HUES6 (cell line): ENCODE measurements at regions not wholly inside any gene's neighbourhood (a gene's known extent, or its start where the extent isn't known, plus 50 kb on each side); places are given as distances from the start of the nearest gene placed in this dataset.

Source experiments
- H3K27ac ChIP-seq: 2 replicates; pipeline ENCODE4 v1.7.0; 2013; ENCODE audit warnings: low read depth, mild to moderate bottlenecking, low read length, inconsistent platforms
- H3K27me3 ChIP-seq: 2 replicates; pipeline ENCODE4 v1.6.1; 2013; ENCODE audit warnings: low read length; ENCODE audit not compliant: control insufficient read depth, insufficient read depth
- H3K36me3 ChIP-seq: 2 replicates; pipeline ENCODE4 v1.6.1; 2013; ENCODE audit warnings: low read length; ENCODE audit not compliant: control insufficient read depth, insufficient read depth
- H3K4me1 ChIP-seq: 2 replicates; pipeline ENCODE4 v1.6.1; 2013; ENCODE audit warnings: low read length; ENCODE audit not compliant: control insufficient read depth, insufficient read depth
- H3K4me3 ChIP-seq: 2 replicates; pipeline ENCODE4 v1.5.1; 2013; ENCODE audit warnings: low read depth, low read length
- H3K9ac ChIP-seq: one replicate; pipeline ENCODE4 v1.6.1; 2013; ENCODE audit warnings: mild to moderate bottlenecking, low read length
- H3K9me3 ChIP-seq: 2 replicates; pipeline ENCODE4 v1.6.1; 2013; ENCODE audit warnings: low read depth, low read length; ENCODE audit not compliant: control insufficient read depth, insufficient read depth

GRCh38 chr6:72497186-72497585, 124.7 kb upstream of the KCNQ5 start:
- Histone ChIP-seq H3K27ac (no peak overlapping the region), H3K4me1 (no peaks in the 10 kb centered on the region), H3K36me3 (no peaks in the 10 kb centered on the region), H3K9ac (no peak overlapping the region), H3K4me3 (no peak overlapping the region), H3K27me3 (no peaks in the 10 kb centered on the region), H3K9me3 (no peaks in the 10 kb centered on the region)

- Histone ChIP-seq H3K9me3 (no peaks in the 10 kb centered on the region), H3K9ac (no peak overlapping the region), H3K4me3 (no peak overlapping the region), H3K27me3 (no peaks in the 10 kb centered on the region), H3K4me1 (no peaks in the 10 kb centered on the region), H3K27ac (no peak overlapping the region), H3K36me3 (no peaks in the 10 kb centered on the region)
These were observed 121.2 kb upstream of the KCNQ5 start for GRCh38 chr6:72500669-72501068.

- Histone ChIP-seq H3K36me3 (no peaks in the 10 kb centered on the region), H3K4me3 (no peak overlapping the region), H3K27me3 (no peaks in the 10 kb centered on the region), H3K27ac (no peak overlapping the region), H3K4me1 (no peaks in the 10 kb centered on the region), H3K9ac (no peak overlapping the region), H3K9me3 (no peaks in the 10 kb centered on the region)
These were observed 117.5 kb upstream of the KCNQ5 start for GRCh38 chr6:72504406-72504805.

GRCh38 chr6:72505446-72505845, 116.4 kb upstream of the KCNQ5 start:
- Histone ChIP-seq H3K27me3 (no peaks in the 10 kb centered on the region), H3K9me3 (no peaks in the 10 kb centered on the region), H3K4me1 (no peaks in the 10 kb centered on the region), H3K36me3 (no peaks in the 10 kb centered on the region), H3K4me3 (no peak overlapping the region), H3K27ac (no peak overlapping the region), H3K9ac (no peak overlapping the region)

- no peaks in the 10 kb centered on the region for H3K9me3 ChIP-seq
- no peaks in the 10 kb centered on the region for H3K27me3 ChIP-seq
- H3K9ac ChIP-seq: no peak overlapping the region
- no peaks in the 10 kb centered on the region for H3K4me1 ChIP-seq
- no peak overlapping the region for H3K4me3 ChIP-seq
- H3K36me3 ChIP-seq: no peaks in the 10 kb centered on the region
- no peak overlapping the region for H3K27ac ChIP-seq
These were observed 102.0 kb upstream of the KCNQ5 start for GRCh38 chr6:72519871-72520270.

- Histone ChIP-seq H3K27ac (no peak overlapping the region), H3K36me3 (no peaks in the 10 kb centered on the region), H3K9ac (no peak overlapping the region), H3K4me1 (no peaks in the 10 kb centered on the region), H3K4me3 (no peak overlapping the region), H3K9me3 (no peaks in the 10 kb centered on the region), H3K27me3 (no peaks in the 10 kb centered on the region)
These were observed 100.2 kb upstream of the KCNQ5 start for GRCh38 chr6:72521684-72522083.

- Histone ChIP-seq H3K9ac (no peak overlapping the region), H3K27me3 (no peaks in the 10 kb centered on the region), H3K4me1 (no peaks in the 10 kb centered on the region), H3K36me3 (no peaks in the 10 kb centered on the region), H3K4me3 (no peak overlapping the region), H3K27ac (no peak overlapping the region), H3K9me3 (no peaks in the 10 kb centered on the region)
These were observed 99.1 kb upstream of the KCNQ5 start for GRCh38 chr6:72522735-72523141.

- H3K27ac ChIP-seq: no peak overlapping the region
These were observed 97.7 kb upstream of the KCNQ5 start for GRCh38 chr6:72524011-72524645.

GRCh38 chr6:72525821-72526510, 95.9 kb upstream of the KCNQ5 start:
- Histone ChIP-seq H3K36me3 (no peaks in the 10 kb centered on the region), H3K9ac (no peak overlapping the region), H3K9me3 (no peaks in the 10 kb centered on the region), H3K27me3 (no peaks in the 10 kb centered on the region), H3K27ac (no peak overlapping the region), H3K4me1 (no peaks in the 10 kb centered on the region), H3K4me3 (no peak overlapping the region)

More at GRCh38 chr6:72524011-72524645, 97.7 kb upstream of the KCNQ5 start:
- no peaks in the 10 kb centered on the region for H3K4me1 ChIP-seq
- H3K27me3 ChIP-seq: no peaks in the 10 kb centered on the region
- no peak overlapping the region for H3K4me3 ChIP-seq
- no peaks in the 10 kb centered on the region for H3K36me3 ChIP-seq
- no peaks in the 10 kb centered on the region for H3K9me3 ChIP-seq
- H3K9ac ChIP-seq: no peak overlapping the region

- no peak overlapping the region for H3K27ac ChIP-seq
- H3K4me1 ChIP-seq: peaks cover under 1% of the 10 kb centered on the region; the same call in 1 of the 2 replicates
- no peak overlapping the region for H3K4me3 ChIP-seq
- H3K9me3 ChIP-seq: no peaks in the 10 kb centered on the region
- H3K36me3 ChIP-seq: no peaks in the 10 kb centered on the region
- H3K27me3 ChIP-seq: no peaks in the 10 kb centered on the region
- no peak overlapping the region for H3K9ac ChIP-seq
These were observed 91.7 kb upstream of the KCNQ5 start for GRCh38 chr6:72530152-72530551.

- Histone ChIP-seq H3K27ac (no peak overlapping the region), H3K4me1 (peaks cover 6% of the 10 kb centered on the region; the same call in 1 of the 2 replicates), H3K27me3 (no peaks in the 10 kb centered on the region), H3K4me3 (no peak overlapping the region), H3K9me3 (no peaks in the 10 kb centered on the region), H3K36me3 (no peaks in the 10 kb centered on the region), H3K9ac (no peak overlapping the region)
These were observed 91.1 kb upstream of the KCNQ5 start for GRCh38 chr6:72530750-72531149.
